ENCODE measurements at regions not wholly inside any gene's neighbourhood (a gene's known extent, or its start where the extent isn't known, plus 50 kb on each side); places are given as distances from the start of the nearest gene placed in this dataset.

- TF ChIP-seq CTCF (conservative IDR thresholded peaks at IDR 0.05; ENCODE audit: low read depth, low read length) (no peak), EZH2phosphoT487 (IDR thresholded peaks at IDR 0.05; ENCODE audit: borderline replicate concordance, low read length) (no peak), EZH2 (IDR thresholded peaks at IDR 0.05; ENCODE audit: low read length, unreplicated experiment) (no peak)
Measured at GRCh38 chr9:88024896-88025295, 50.6 kb upstream of the CDK20 start.

Measured in PC-3 (cell line).